Endothelial cell of umbilical vein (primary cell): ENCODE measurements at regions not wholly inside any gene's neighbourhood (a gene's known extent, or its start where the extent isn't known, plus 50 kb on each side); places are given as distances from the start of the nearest gene placed in this dataset.

ENCODE experiments used
- BruUV-seq: library from RNA; stranded (reverse); fragments of 400-500 nt; replicated peaks from 2 replicates; lab custom pipeline; 2021; lab: Mats Ljungman, UMichigan
- CTCF ChIA-PET: fragments of 300-600, 350-600 bp; sonication (Branson Sonifier 250); formaldehyde crosslinking; loops from one replicate; lab custom pipeline; 2021; ENCODE audit warnings: antibody characterized with exemption, inconsistent platforms; lab: Charles Lee
- POLR2A ChIA-PET: fragments of 300-600, 350-600 bp; sonication (Branson Sonifier 250); formaldehyde crosslinking; loops from one replicate; lab custom pipeline; 2021; ENCODE audit warnings: antibody characterized with exemption, inconsistent platforms; lab: Charles Lee
- DNase-seq: peaks from one replicate; pipeline ENCODE4 v3.0.0-alpha.2; 2011; ENCODE audit warnings: low read depth, low spot score
- FAIRE-seq: peaks from 2 replicates; lab custom pipeline; 2011; peaks lifted over from hg19 to GRCh38; lab: Jason Lieb, UNC
- H2AFZ ChIP-seq: 2 replicates; pipeline ENCODE4 v1.6.0; 2012; ENCODE audit warnings: low read depth, low read length, control low read depth, inconsistent platforms
- H3K27ac ChIP-seq: 2 replicates; pipeline ENCODE4 v1.5.1; 2011; ENCODE audit warnings: low read depth, mild to moderate bottlenecking, control low read depth, low read length, moderate library complexity; ENCODE audit not compliant: insufficient read depth
- H3K27me3 ChIP-seq, 2 experiments: 2 replicates each; pipeline versions ENCODE4 v1.6.0 to v1.6.1; 2011; ENCODE audit warnings: low read length in 2 of 2, mixed read lengths in 1 of 2; ENCODE audit not compliant: control insufficient read depth in 2 of 2, insufficient read depth in 2 of 2
- H3K36me3 ChIP-seq, 2 experiments: 2 replicates in 1 of 2; 3 replicates in 1 of 2; pipeline ENCODE4 v1.5.1; 2011; ENCODE audit warnings: low read length in 2 of 2, mild to moderate bottlenecking in 1 of 2, moderate library complexity in 1 of 2; ENCODE audit not compliant: control insufficient read depth in 2 of 2, insufficient read depth in 2 of 2; ENCODE audit errors: extremely low read depth in 1 of 2
- H3K4me1 ChIP-seq: 3 replicates; pipeline ENCODE4 v1.5.1; 2011; ENCODE audit warnings: mild to moderate bottlenecking, low read length; ENCODE audit not compliant: control insufficient read depth, insufficient read depth; ENCODE audit errors: extremely low read depth
- H3K4me2 ChIP-seq: 2 replicates; pipeline ENCODE4 v1.6.1; 2011; ENCODE audit warnings: low read length, control low read depth, mixed read lengths; ENCODE audit not compliant: insufficient read depth
- H3K4me3 ChIP-seq, 3 experiments: fragments of 200-600 bp in 1 of 3; sonication (generic), shearing (Covaris generic) in 1 of 3; replicated peaks in 1 of 3; 2 replicates each; pipeline ENCODE4 v1.5.1; 2011 to 2016; ENCODE audit warnings: control low read depth in 3 of 3, low read length in 3 of 3, mild to moderate bottlenecking in 2 of 3, inconsistent platforms in 1 of 3, low read depth in 1 of 3, moderate library complexity in 1 of 3; ENCODE audit not compliant: insufficient read depth in 1 of 3
- H3K79me2 ChIP-seq: 2 replicates; pipeline ENCODE4 v1.6.0; 2012; ENCODE audit warnings: low read length, inconsistent platforms; ENCODE audit not compliant: control insufficient read depth, insufficient read depth
- H3K9ac ChIP-seq: replicated peaks from 2 replicates; pipeline ENCODE3; 2011; ENCODE audit warnings: low read length, control low read depth; ENCODE audit not compliant: insufficient read depth; ENCODE audit errors: extremely low read depth
- H3K9me1 ChIP-seq: replicated peaks from 3 replicates; pipeline ENCODE4 v1.6.0; 2011; ENCODE audit warnings: mild to moderate bottlenecking, low read length; ENCODE audit not compliant: control insufficient read depth, insufficient read depth; ENCODE audit errors: extremely low read depth
- H3K9me3 ChIP-seq: replicated peaks from 2 replicates; pipeline ENCODE4 v1.5.1; 2012; ENCODE audit warnings: low read length, inconsistent platforms; ENCODE audit not compliant: control insufficient read depth, insufficient read depth
- H4K20me1 ChIP-seq: replicated peaks from 2 replicates; pipeline ENCODE3; 2011; ENCODE audit warnings: mild to moderate bottlenecking, low read length; ENCODE audit not compliant: control insufficient read depth, insufficient read depth; ENCODE audit errors: extremely low read depth
- CTCF ChIP-seq, 2 donors: IDR thresholded peaks; 1 replicate in 1 of 2; 2 replicates in 1 of 2; pipeline ENCODE4 v1.5.1; 2011; ENCODE audit warnings: low read length in 2 of 2, mild to moderate bottlenecking in 2 of 2, moderate library complexity in 2 of 2, control low read depth in 1 of 2, inconsistent platforms in 1 of 2, low read depth in 1 of 2; ENCODE audit not compliant: insufficient read depth in 1 of 2; ENCODE audit errors: extremely low read depth in 1 of 2
- FOS ChIP-seq: IDR thresholded peaks from 2 replicates; pipeline ENCODE4 v1.6.1; 2011; ENCODE audit warnings: mild to moderate bottlenecking, low read length, moderate library complexity, borderline replicate concordance; ENCODE audit not compliant: insufficient read depth
- GATA2 ChIP-seq: IDR thresholded peaks from 2 replicates; pipeline ENCODE4 v1.7.0; 2011; ENCODE audit warnings: low read depth, mild to moderate bottlenecking, moderate library complexity, mixed read lengths, low read length; ENCODE audit not compliant: insufficient read length, insufficient read depth
- JUN ChIP-seq: IDR thresholded peaks from 2 replicates; pipeline ENCODE4 v1.6.1; 2011; ENCODE audit warnings: borderline replicate concordance, low read depth; ENCODE audit not compliant: insufficient read length, insufficient read depth
- POLR2A ChIP-seq: IDR thresholded peaks from 2 replicates; pipeline ENCODE4 v1.6.1; 2012; ENCODE audit warnings: low read depth, mild to moderate bottlenecking, control low read depth, low read length
- POLR2AphosphoS5 ChIP-seq: IDR thresholded peaks from 2 replicates; pipeline ENCODE4 v1.6.1; 2012; ENCODE audit warnings: low read depth, mild to moderate bottlenecking, control low read depth, low read length, moderate library complexity; ENCODE audit not compliant: insufficient read depth
- dilution Hi-C: fragments of 300-500 bp; cut with MboI; formaldehyde crosslinking; loops from one replicate; pipeline ENCODE4 v1.15.0; 2019; ENCODE audit warnings: low sequenced_read_pairs; ENCODE audit not compliant: extremely low pct_ligation_motif_present
- intact Hi-C: fragments of 100-400 bp; cut with micrococcal nuclease; formaldehyde crosslinking; loops from one replicate; pipeline ENCODE4 v1.10.0; 2022
- TF ChIP-seq, protein P1 (sequence below): IDR thresholded peaks from 2 replicates; pipeline ENCODE4 v1.6.1; 2011; ENCODE audit not compliant: insufficient read depth, insufficient read length

DNA sequence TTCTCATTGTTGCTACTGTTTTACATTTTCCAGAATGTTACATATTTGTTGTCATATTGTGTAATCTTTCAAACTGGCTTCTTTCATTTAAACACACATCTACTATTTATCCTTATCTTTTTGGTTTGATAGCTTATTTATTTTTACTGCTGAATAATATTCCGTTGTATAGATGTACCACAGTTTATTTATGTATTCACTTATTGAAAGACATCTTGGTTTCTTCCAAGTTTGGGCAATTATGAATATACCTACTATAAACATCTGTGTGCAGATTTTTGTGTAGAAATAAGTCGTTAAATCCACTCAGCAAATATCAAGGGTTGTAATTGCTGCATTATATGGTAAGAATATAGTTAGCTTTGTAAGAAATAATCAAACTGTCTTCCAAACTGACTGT lies 669.2 kb downstream of the TNS3 start:
- dilution Hi-C loops (no loop called here), intact Hi-C loops (no loop called here)
- Histone ChIP-seq H3K9me3 (no peaks in the 10 kb centered on the region), H3K27me3 (no peaks in the 10 kb centered on the region), H2AFZ (no peak overlapping the region), H3K9me1 (no peaks in the 10 kb centered on the region), H3K79me2 (no peaks in the 10 kb centered on the region), H4K20me1 (no peaks in the 10 kb centered on the region), H3K9ac (no peak overlapping the region), H3K4me2 (no peak overlapping the region), H3K4me3 (no peak overlapping the region), H3K4me1 (peaks cover 10% of the 10 kb centered on the region), H3K27ac (no peak overlapping the region), H3K36me3 (no peaks in the 10 kb centered on the region)
- no TSS peak for BruUV-seq
- DNase-seq (no peak), FAIRE-seq (no peak)
- POLR2A ChIA-PET, result no interaction called here
- CTCF ChIA-PET, result interaction anchor here (0.5 kb wide), 1 partner anchor 1886 kb away, joined by 3 read pairs; no protein-coding TSS in a partner anchor
- no peak for TF ChIP-seq POLR2AphosphoS5
- no peak for TF ChIP-seq GATA2
- TF ChIP-seq, protein P1, sequence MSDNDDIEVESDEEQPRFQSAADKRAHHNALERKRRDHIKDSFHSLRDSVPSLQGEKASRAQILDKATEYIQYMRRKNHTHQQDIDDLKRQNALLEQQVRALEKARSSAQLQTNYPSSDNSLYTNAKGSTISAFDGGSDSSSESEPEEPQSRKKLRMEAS, result no peak
- TF ChIP-seq POLR2A, result no peak
- no peak for TF ChIP-seq CTCF (IDR thresholded peaks at IDR 0.05; ENCODE audit: extremely low read depth in 1 of 2, insufficient read depth in 1 of 2, low read depth in 1 of 2, low read length in 2 of 2)
- TF ChIP-seq FOS, result no peak
- no peak for TF ChIP-seq JUN
